ENCODE measurements at regions not wholly inside any gene's neighbourhood (a gene's known extent, or its start where the extent isn't known, plus 50 kb on each side); places are given as distances from the start of the nearest gene placed in this dataset.

DNA sequence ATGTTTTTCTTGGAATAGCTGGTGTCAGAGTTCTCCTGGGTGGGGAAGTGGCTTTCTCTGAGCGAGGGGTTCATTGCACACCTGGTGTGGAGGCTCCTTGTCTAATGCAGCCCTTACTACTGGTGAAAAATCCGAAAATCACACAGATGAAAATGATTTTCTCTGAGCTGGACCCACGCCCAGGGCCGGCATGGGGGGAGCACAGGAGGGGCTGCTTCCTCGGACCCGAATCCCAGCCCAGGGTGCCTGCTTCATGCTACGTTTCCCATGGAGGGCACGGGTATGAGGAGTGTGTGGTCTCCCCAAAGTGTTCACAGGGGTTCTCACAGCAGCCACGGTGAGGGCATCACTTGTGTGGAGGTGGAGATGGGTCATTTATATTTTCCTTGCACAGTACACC is 288.0 kb upstream of the HDAC4 start:
- TF ChIP-seq, protein P1, sequence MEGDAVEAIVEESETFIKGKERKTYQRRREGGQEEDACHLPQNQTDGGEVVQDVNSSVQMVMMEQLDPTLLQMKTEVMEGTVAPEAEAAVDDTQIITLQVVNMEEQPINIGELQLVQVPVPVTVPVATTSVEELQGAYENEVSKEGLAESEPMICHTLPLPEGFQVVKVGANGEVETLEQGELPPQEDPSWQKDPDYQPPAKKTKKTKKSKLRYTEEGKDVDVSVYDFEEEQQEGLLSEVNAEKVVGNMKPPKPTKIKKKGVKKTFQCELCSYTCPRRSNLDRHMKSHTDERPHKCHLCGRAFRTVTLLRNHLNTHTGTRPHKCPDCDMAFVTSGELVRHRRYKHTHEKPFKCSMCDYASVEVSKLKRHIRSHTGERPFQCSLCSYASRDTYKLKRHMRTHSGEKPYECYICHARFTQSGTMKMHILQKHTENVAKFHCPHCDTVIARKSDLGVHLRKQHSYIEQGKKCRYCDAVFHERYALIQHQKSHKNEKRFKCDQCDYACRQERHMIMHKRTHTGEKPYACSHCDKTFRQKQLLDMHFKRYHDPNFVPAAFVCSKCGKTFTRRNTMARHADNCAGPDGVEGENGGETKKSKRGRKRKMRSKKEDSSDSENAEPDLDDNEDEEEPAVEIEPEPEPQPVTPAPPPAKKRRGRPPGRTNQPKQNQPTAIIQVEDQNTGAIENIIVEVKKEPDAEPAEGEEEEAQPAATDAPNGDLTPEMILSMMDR (IDR thresholded peaks at IDR 0.05): no peak
- TF ChIP-seq ZFX (IDR thresholded peaks at IDR 0.05; ENCODE audit: borderline replicate concordance): no peak

Data from 22Rv1 (cell line).